ENCODE measurements at regions not wholly inside any gene's neighbourhood (a gene's known extent, or its start where the extent isn't known, plus 50 kb on each side); places are given as distances from the start of the nearest gene placed in this dataset.

DNA sequence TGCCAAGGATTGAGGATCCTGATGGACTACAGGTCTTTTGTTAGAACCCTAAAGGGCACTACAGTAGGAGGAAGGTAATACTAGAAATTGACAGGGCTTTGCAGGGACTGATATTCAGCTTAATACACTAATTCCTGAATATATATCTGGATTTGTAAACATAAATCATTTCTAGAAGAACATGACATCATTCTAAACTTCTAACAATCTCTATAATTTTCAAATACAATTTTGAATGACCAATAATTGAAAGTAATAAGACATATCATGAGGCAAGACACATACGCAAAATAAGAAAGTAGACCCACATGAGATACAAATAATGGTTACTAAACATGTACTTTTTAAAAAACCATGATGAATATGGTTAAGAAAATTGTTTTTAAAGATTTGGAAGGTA lies 52.4 kb upstream of the LRRC8B start:
- Histone ChIP-seq H3K36me3 (replicated peaks in 1 of 2; ENCODE audit: insufficient read depth in 1 of 2, low read depth in 2 of 2) (no peaks in the 10 kb centered on the region), H3K27ac (no peak overlapping the region), H3K9me3 (no peaks in the 10 kb centered on the region), H3K4me1 (no peaks in the 10 kb centered on the region), H3K4me3 (no peak overlapping the region), H3K27me3 (no peaks in the 10 kb centered on the region)
- intact Hi-C loops (cut with DNase I): no loop called here
- DNase-seq (no peak), ATAC-seq (no peak)
- WGBS, 2 donors: 97 to 100% methylated on average over 1 of the region's 1 CpG
- TF ChIP-seq CTCF (IDR thresholded peaks at IDR 0.05) (no peak), POLR2A (IDR thresholded peaks at IDR 0.05) (no peak)

- intact Hi-C loops (cut with DNase I): no loop called here
- no peak for ATAC-seq
Observed at GRCh38 chr1:89472886-89473417, 51.7 kb upstream of the LRRC8B start.

More at GRCh38 chr1:89472886-89473417, 51.7 kb upstream of the LRRC8B start:
- Histone ChIP-seq H3K27me3 (no peaks in the 10 kb centered on the region), H3K4me3 (no peak overlapping the region), H3K4me1 (no peaks in the 10 kb centered on the region), H3K9me3 (no peaks in the 10 kb centered on the region), H3K27ac (no peak overlapping the region), H3K36me3 (replicated peaks in 1 of 2; ENCODE audit: insufficient read depth in 1 of 2, low read depth in 2 of 2) (no peaks in the 10 kb centered on the region)
- no peak for DNase-seq
- TF ChIP-seq POLR2A (IDR thresholded peaks at IDR 0.05) (no peak), CTCF (IDR thresholded peaks at IDR 0.05) (no peak)
- WGBS, 2 donors: 93 to 100% methylated on average over 3 of the region's 3 CpGs
